GM10248 (cell line): ENCODE measurements at regions not wholly inside any gene's neighbourhood (a gene's known extent, or its start where the extent isn't known, plus 50 kb on each side); places are given as distances from the start of the nearest gene placed in this dataset.

ENCODE experiments used
- CTCF ChIA-PET: fragments of 300-600 bp; sonication (Branson Sonifier 250); formaldehyde crosslinking; extraction: SDS; loops from one replicate; lab custom pipeline; 2021; ENCODE audit warnings: antibody characterized with exemption; lab: Yijun Ruan, JAX
- POLR2A ChIA-PET: fragments of 350-650 bp; sonication (Branson Sonifier 250); formaldehyde crosslinking; extraction: SDS; loops from one replicate; lab custom pipeline; 2020; ENCODE audit warnings: antibody characterized with exemption; lab: Yijun Ruan, JAX
- DNase-seq: peaks from one replicate; pipeline ENCODE4 v3.0.0; 2012; ENCODE audit errors: extremely low spot score
- TF ChIP-seq, protein P1 (sequence below): IDR thresholded peaks from 2 replicates; pipeline ENCODE4 v1.5.1; 2012; ENCODE audit warnings: mild to moderate bottlenecking, low read depth; ENCODE audit errors: extremely low read depth, missing control alignments, control extremely low read depth

GRCh38 chr4:45688341-45688740 is 435.5 kb downstream of the GABRG1 start:
- TF ChIP-seq, protein P1, sequence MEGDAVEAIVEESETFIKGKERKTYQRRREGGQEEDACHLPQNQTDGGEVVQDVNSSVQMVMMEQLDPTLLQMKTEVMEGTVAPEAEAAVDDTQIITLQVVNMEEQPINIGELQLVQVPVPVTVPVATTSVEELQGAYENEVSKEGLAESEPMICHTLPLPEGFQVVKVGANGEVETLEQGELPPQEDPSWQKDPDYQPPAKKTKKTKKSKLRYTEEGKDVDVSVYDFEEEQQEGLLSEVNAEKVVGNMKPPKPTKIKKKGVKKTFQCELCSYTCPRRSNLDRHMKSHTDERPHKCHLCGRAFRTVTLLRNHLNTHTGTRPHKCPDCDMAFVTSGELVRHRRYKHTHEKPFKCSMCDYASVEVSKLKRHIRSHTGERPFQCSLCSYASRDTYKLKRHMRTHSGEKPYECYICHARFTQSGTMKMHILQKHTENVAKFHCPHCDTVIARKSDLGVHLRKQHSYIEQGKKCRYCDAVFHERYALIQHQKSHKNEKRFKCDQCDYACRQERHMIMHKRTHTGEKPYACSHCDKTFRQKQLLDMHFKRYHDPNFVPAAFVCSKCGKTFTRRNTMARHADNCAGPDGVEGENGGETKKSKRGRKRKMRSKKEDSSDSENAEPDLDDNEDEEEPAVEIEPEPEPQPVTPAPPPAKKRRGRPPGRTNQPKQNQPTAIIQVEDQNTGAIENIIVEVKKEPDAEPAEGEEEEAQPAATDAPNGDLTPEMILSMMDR: no peak
- DNase-seq: no peak
- ChIA-PET CTCF (no interaction called here), POLR2A (no interaction called here)

- POLR2A ChIA-PET: no interaction called here
- CTCF ChIA-PET: interaction anchor here (1.6 kb wide), 1 partner anchor 12 kb away, joined by 3 read pairs; no protein-coding TSS in a partner anchor
- TF ChIP-seq, protein P1: no peak
- DNase-seq: no peak
These were observed 444.4 kb downstream of the GABRG1 start for GRCh38 chr4:45679411-45679810.

DNA sequence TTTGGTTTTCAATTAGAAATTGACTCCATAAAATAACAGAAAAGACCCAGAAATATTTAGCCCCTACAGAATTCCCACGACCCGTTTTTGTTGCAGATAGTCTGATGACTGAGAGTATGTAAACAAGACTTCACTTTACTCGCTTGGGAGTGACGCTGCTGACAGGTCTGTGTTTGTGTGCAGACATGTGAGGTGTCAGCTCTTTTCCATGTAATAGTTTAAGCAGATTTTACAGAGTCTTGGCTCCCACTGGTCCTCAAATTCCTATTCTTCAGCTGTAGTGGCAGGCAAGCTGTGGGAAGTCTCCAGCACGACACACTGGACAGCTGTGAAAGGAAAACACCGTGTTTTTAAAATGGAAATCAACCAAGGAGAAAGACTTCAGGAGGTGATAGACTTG is 455.7 kb downstream of the GABRG1 start:
- DNase-seq: no peak
- POLR2A ChIA-PET: no interaction called here
- CTCF ChIA-PET: no interaction called here
- TF ChIP-seq, protein P1: no peak

- CTCF ChIA-PET: interaction anchor here (0.9 kb wide), 1 partner anchor 31 kb away, joined by 3 read pairs; no protein-coding TSS in a partner anchor
These were observed 460.2 kb downstream of the GABRG1 start for GRCh38 chr4:45663628-45664081.

DNA sequence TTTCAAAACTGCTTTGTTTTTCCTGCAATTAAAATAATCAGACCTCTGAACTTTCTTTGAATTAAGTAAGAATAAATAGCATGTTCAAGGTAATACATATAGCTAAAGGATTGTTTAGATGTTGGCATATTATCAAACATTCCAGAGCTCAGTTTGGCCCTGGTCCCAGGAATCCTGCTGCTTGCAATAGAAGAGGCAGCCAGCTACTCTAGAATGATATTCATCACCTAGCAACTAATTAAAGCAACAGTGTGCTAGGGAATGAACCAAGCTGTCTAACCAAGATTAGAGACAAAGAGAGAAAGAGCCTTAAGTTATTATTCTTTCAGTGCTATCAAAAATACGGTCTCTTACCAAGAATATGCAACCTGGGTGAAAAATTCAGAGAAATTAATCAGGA is 460.9 kb downstream of the GABRG1 start:
- TF ChIP-seq, protein P1: no peak
- no peak for DNase-seq
- CTCF ChIA-PET: interaction anchor here (0.9 kb wide), 1 partner anchor 32 kb away, joined by 3 read pairs; no protein-coding TSS in a partner anchor
- POLR2A ChIA-PET: no interaction called here

More at GRCh38 chr4:45663628-45664081, 460.2 kb downstream of the GABRG1 start:
- TF ChIP-seq, protein P1: no peak
- DNase-seq: no peak
- POLR2A ChIA-PET: no interaction called here

DNA sequence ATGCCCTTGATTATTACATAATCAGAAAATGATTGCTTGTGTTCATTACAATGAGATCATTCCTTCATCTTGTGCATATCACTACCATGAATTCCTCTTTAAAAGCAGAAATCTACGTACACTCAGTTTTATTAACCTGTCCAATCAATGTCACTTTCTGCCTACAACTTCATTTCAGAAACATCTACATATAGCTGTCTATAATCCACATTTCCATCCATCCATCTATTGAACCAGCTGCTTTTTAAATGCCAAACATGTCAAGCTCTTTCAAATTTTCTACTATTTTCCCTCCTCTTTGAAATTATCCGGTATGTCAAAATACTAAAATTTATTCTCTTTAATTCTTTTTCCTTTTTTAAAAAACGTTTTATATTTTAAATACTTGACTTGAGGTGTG is 462.0 kb downstream of the GABRG1 start:
- POLR2A ChIA-PET: no interaction called here
- TF ChIP-seq, protein P1: no peak
- CTCF ChIA-PET: no interaction called here
- DNase-seq: no peak
